ENCODE measurements at regions not wholly inside any gene's neighbourhood (a gene's known extent, or its start where the extent isn't known, plus 50 kb on each side); places are given as distances from the start of the nearest gene placed in this dataset.

- H3K4me1 ChIP-seq (ENCODE audit: insufficient read depth, low read length): no peaks in the 10 kb centered on the region
- no TSS peak for BruUV-seq (replicated peaks)
- no peaks in the 10 kb centered on the region for H3K36me3 ChIP-seq (replicated peaks in 1 of 2; ENCODE audit: control insufficient read depth in 1 of 2, insufficient read depth in 2 of 2, low read length in 2 of 2)
- no peaks in the 10 kb centered on the region for H4K20me1 ChIP-seq (ENCODE audit: insufficient read depth, low read length)
- H3K9ac ChIP-seq (ENCODE audit: insufficient read depth, low read depth, low read length): no peak overlapping the region
- H3K27ac ChIP-seq (ENCODE audit: extremely low read length, insufficient read depth, low read length): no peak overlapping the region
- ATAC-seq: no peak
- H2AFZ ChIP-seq (ENCODE audit: low read length): no peak overlapping the region
- intact Hi-C loops (cut with micrococcal nuclease; ENCODE audit: unreplicated experiment) (no loop called here), in situ Hi-C loops (cut with HindIII; ENCODE audit: extremely low pct_ligation_motif_present, low pct_unique_long_range_greater_than_20kb) (no loop called here)
- POLR2A ChIA-PET: no interaction called here
- no peak for DNase-seq (ENCODE audit: low spot score)
- no peaks in the 10 kb centered on the region for H3K27me3 ChIP-seq (ENCODE audit: control insufficient read depth in 1 of 2, insufficient read depth in 2 of 2, low read length in 2 of 2)
- CTCF ChIA-PET (ENCODE audit: low intra/inter-chr PET ratio, low total read pairs): no interaction called here
- no peak for FAIRE-seq
- H3K79me2 ChIP-seq (ENCODE audit: insufficient read depth, low read length): no peaks in the 10 kb centered on the region
- WGBS (ENCODE audit: low lambda C conversion rate): 1% methylated on average over 3 of the region's 3 CpGs
- H3K4me3 ChIP-seq (replicated peaks in 1 of 3; ENCODE audit: insufficient read depth in 1 of 3, low read depth in 2 of 3, low read length in 3 of 3): no peak overlapping the region
- no peak overlapping the region for H3K4me2 ChIP-seq (ENCODE audit: low read depth, low read length)
- TF ChIP-seq RFX1 (IDR thresholded peaks at IDR 0.05) (no peak), ZNF564 (CRISPR knock-in tag; IDR thresholded peaks at IDR 0.05) (no peak), MLLT10 (CRISPR knock-in tag; IDR thresholded peaks at IDR 0.05) (no peak), MXD4 (CRISPR knock-in tag; IDR thresholded peaks at IDR 0.05) (no peak), ZNF710 (CRISPR knock-in tag; IDR thresholded peaks at IDR 0.05; ENCODE audit: borderline replicate concordance) (no peak), SRY (CRISPR knock-in tag; IDR thresholded peaks at IDR 0.05) (no peak), SP140L (CRISPR knock-in tag; IDR thresholded peaks at IDR 0.05; ENCODE audit: borderline replicate concordance) (no peak)
- H3K9me3 ChIP-seq (ENCODE audit: low read length): no peaks in the 10 kb centered on the region
Observed at GRCh38 chr13:31955101-31955500, 76.5 kb upstream of the FRY start.

- intact Hi-C loops (cut with micrococcal nuclease; ENCODE audit: unreplicated experiment) (no loop called here), in situ Hi-C loops (cut with HindIII; ENCODE audit: extremely low pct_ligation_motif_present, low pct_unique_long_range_greater_than_20kb) (no loop called here)
- Histone ChIP-seq H3K9ac (ENCODE audit: insufficient read depth, low read depth, low read length) (no peak overlapping the region), H3K36me3 (replicated peaks in 1 of 2; ENCODE audit: control insufficient read depth in 1 of 2, insufficient read depth in 2 of 2, low read length in 2 of 2) (no peaks in the 10 kb centered on the region), H3K4me3 (replicated peaks in 1 of 3; ENCODE audit: insufficient read depth in 1 of 3, low read depth in 2 of 3, low read length in 3 of 3) (no peak overlapping the region), H3K27me3 (ENCODE audit: control insufficient read depth in 1 of 2, insufficient read depth in 2 of 2, low read length in 2 of 2) (no peaks in the 10 kb centered on the region), H3K79me2 (ENCODE audit: insufficient read depth, low read length) (no peaks in the 10 kb centered on the region), H2AFZ (ENCODE audit: low read length) (no peak overlapping the region), H3K4me2 (ENCODE audit: low read depth, low read length) (no peak overlapping the region), H3K27ac (ENCODE audit: extremely low read length, insufficient read depth, low read length) (no peak overlapping the region), H3K4me1 (ENCODE audit: insufficient read depth, low read length) (no peaks in the 10 kb centered on the region), H3K9me3 (ENCODE audit: low read length) (no peaks in the 10 kb centered on the region), H4K20me1 (ENCODE audit: insufficient read depth, low read length) (no peaks in the 10 kb centered on the region)
- FAIRE-seq: no peak
- DNase-seq (ENCODE audit: low spot score): no peak
- WGBS (ENCODE audit: low lambda C conversion rate): 7% methylated on average over 5 of the region's 5 CpGs
- POLR2A ChIA-PET: no interaction called here
- TF ChIP-seq PRDM15 (CRISPR knock-in tag; IDR thresholded peaks at IDR 0.05) (no peak), MTERF4 (CRISPR knock-in tag; IDR thresholded peaks at IDR 0.05) (no peak), ZFP36 (IDR thresholded peaks at IDR 0.05; ENCODE audit: borderline replicate concordance, low read depth, low read length, partially characterized antibody) (no peak), ZFYVE20 (CRISPR knock-in tag; IDR thresholded peaks at IDR 0.05; ENCODE audit: borderline replicate concordance, low read depth) (no peak), ZNF891 (CRISPR knock-in tag; IDR thresholded peaks at IDR 0.05) (no peak), RBM39 (IDR thresholded peaks at IDR 0.05; ENCODE audit: low read depth, low read length, poor library complexity, severe bottlenecking) (no peak), SP2 (CRISPR knock-in tag; IDR thresholded peaks at IDR 0.05) (no peak)
- ATAC-seq: no peak
- BruUV-seq (replicated peaks): no TSS peak
- CTCF ChIA-PET (ENCODE audit: low intra/inter-chr PET ratio, low total read pairs): no interaction called here
Observed at GRCh38 chr13:31955741-31956140, 75.8 kb upstream of the FRY start.
